ENCODE measurements at regions not wholly inside any gene's neighbourhood (a gene's known extent, or its start where the extent isn't known, plus 50 kb on each side); places are given as distances from the start of the nearest gene placed in this dataset.

DNA sequence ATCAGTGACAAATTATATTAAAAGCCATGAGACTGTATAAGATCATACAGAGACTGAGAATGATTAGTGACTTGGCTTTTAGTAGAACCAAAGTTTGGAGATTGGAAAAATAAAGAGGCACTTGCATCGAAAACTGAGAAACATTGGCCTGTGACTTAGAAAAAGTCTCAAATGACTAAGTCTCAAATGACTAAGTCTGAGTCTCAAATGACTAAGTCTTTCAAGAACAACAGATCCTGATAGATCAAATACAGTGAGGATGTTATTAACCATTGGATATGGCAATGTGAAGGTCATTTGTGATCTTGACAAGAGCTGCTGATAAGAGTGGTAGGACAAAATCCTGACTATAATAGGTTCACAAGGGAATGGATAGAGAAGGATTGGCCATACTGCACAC is 135.5 kb upstream of the FANCL start:
- Mint-ChIP-seq H3K4me1 (no peaks in the 10 kb centered on the region), H3K36me3 (no peaks in the 10 kb centered on the region), H3K27me3 (no peaks in the 10 kb centered on the region), H3K27ac (no peak overlapping the region), H3K9me3 (no peaks in the 10 kb centered on the region), H3K4me3 (no peak overlapping the region)
- no peaks in the 10 kb centered on the region for H3K9me3 ChIP-seq (ENCODE audit: control insufficient read depth in 1 of 2, low read length in 2 of 2)
- H3K4me3 ChIP-seq (ENCODE audit: low read length in 2 of 2) = no peak overlapping the region
- no peaks in the 10 kb centered on the region for H3K27me3 ChIP-seq (ENCODE audit: insufficient read depth, low read length)
- DNase-seq = no peak
- intact Hi-C loops (cut with micrococcal nuclease) = no loop called here
- no peak overlapping the region for H3K27ac ChIP-seq (ENCODE audit: low read depth, low read length)
- no peaks in the 10 kb centered on the region for H3K36me3 ChIP-seq (ENCODE audit: insufficient read depth, low read length)
- ChIA-PET POLR2A (ENCODE audit: partially characterized antibody) (no interaction called here), CTCF (ENCODE audit: partially characterized antibody) (no interaction called here)
- H3K4me1 ChIP-seq (ENCODE audit: insufficient read depth, low read length) = no peaks in the 10 kb centered on the region

DNA sequence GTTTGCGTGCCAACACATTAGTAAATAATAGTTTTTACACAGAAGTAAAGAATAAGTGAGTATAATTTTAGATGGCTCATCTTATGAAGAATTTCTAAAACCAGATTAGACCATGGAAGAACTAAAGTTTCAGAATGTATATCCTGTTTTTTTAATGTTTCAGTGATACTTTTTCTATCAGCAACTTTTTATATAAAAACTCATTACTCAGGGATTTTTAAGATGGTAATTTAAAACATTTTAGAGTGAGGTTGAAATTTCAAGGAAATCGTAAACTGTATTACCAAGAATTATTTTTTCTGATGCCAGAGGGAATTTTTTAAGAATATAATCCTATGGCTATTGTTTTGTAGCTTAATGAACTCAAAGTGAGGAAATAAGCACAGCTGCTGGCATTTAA is 128.5 kb upstream of the FANCL start:
- DNase-seq = no peak
- ChIA-PET POLR2A (ENCODE audit: partially characterized antibody) (no interaction called here), CTCF (ENCODE audit: partially characterized antibody) (no interaction called here)
- intact Hi-C loops (cut with micrococcal nuclease) = no loop called here
- no peaks in the 10 kb centered on the region for H3K27me3 ChIP-seq (ENCODE audit: insufficient read depth, low read length)
- Mint-ChIP-seq H3K4me3 (no peak overlapping the region), H3K4me1 (no peaks in the 10 kb centered on the region), H3K27me3 (peaks cover 0 to 3% of the 10 kb centered on the region in 2 donors), H3K9me3 (no peaks in the 10 kb centered on the region), H3K27ac (no peak overlapping the region), H3K36me3 (no peaks in the 10 kb centered on the region)
- H3K4me3 ChIP-seq (ENCODE audit: low read length in 2 of 2) = no peak overlapping the region
- H3K36me3 ChIP-seq (ENCODE audit: insufficient read depth, low read length) = no peaks in the 10 kb centered on the region
- no peaks in the 10 kb centered on the region for H3K4me1 ChIP-seq (ENCODE audit: insufficient read depth, low read length)
- no peak overlapping the region for H3K27ac ChIP-seq (ENCODE audit: low read depth, low read length)
- H3K9me3 ChIP-seq (ENCODE audit: control insufficient read depth in 1 of 2, low read length in 2 of 2) = no peaks in the 10 kb centered on the region

DNA sequence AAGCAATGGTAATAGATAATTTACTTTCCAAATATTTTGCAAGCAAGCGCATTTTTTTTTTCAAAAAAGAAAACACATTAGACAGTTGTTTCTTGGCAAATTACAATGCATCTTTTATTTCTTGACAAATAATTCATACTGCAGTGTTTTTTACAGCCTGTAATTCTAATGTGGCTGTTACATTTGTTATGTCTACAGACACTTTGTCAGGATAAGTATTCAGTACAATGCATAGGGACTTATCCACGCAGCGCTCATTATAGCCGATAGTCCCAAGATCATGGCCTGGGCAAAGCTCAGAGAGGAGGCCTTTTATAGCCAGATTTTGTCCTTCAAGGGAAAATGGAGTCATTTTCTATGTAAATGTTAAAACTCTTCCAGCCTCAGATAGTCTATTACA is 123.0 kb upstream of the FANCL start:
- DNase-seq = no peak
- H3K4me1 ChIP-seq (ENCODE audit: insufficient read depth, low read length) = no peaks in the 10 kb centered on the region
- Mint-ChIP-seq H3K27ac (no peak overlapping the region), H3K9me3 (no peaks in the 10 kb centered on the region), H3K4me1 (no peaks in the 10 kb centered on the region), H3K4me3 (no peak overlapping the region), H3K36me3 (no peaks in the 10 kb centered on the region), H3K27me3 (peaks cover 6 to 8% of the 10 kb centered on the region in 2 donors)
- no peaks in the 10 kb centered on the region for H3K27me3 ChIP-seq (ENCODE audit: insufficient read depth, low read length)
- intact Hi-C loops (cut with micrococcal nuclease) = no loop called here
- CTCF ChIA-PET (ENCODE audit: partially characterized antibody) = no interaction called here
- no peak overlapping the region for H3K27ac ChIP-seq (ENCODE audit: low read depth, low read length)
- no peaks in the 10 kb centered on the region for H3K36me3 ChIP-seq (ENCODE audit: insufficient read depth, low read length)
- POLR2A ChIA-PET (ENCODE audit: partially characterized antibody) = no interaction called here
- no peak overlapping the region for H3K4me3 ChIP-seq (ENCODE audit: low read length in 2 of 2)
- H3K9me3 ChIP-seq (ENCODE audit: control insufficient read depth in 1 of 2, low read length in 2 of 2) = no peaks in the 10 kb centered on the region

DNA sequence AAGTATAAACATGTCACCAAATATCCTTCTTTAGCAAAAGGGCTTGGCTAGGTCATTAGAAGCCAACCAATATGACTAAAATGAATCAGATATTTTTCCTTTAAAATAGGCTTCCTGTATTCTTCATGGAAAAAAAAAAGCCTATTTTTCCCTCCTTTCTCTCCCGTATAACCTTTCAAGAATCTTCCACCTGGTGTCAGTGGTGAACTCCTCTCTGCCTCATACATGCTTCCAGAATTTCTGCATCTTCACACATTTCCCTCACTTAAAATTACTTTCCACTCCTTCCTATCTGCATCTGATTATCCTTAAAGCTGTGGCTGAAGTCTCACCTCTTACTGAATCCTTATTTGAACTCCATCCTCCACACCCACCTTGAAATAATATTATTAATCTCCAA is 116.9 kb upstream of the FANCL start:
- no peak overlapping the region for H3K4me3 ChIP-seq (ENCODE audit: low read length in 2 of 2)
- no peaks in the 10 kb centered on the region for H3K9me3 ChIP-seq (ENCODE audit: control insufficient read depth in 1 of 2, low read length in 2 of 2)
- Mint-ChIP-seq H3K4me3 (no peak overlapping the region), H3K4me1 (no peaks in the 10 kb centered on the region), H3K9me3 (no peaks in the 10 kb centered on the region), H3K27me3 (peaks cover 5 to 12% of the 10 kb centered on the region in 2 donors), H3K27ac (no peak overlapping the region), H3K36me3 (no peaks in the 10 kb centered on the region)
- DNase-seq = no peak
- ChIA-PET POLR2A (ENCODE audit: partially characterized antibody) (no interaction called here), CTCF (ENCODE audit: partially characterized antibody) (no interaction called here)
- no peaks in the 10 kb centered on the region for H3K4me1 ChIP-seq (ENCODE audit: insufficient read depth, low read length)
- H3K36me3 ChIP-seq (ENCODE audit: insufficient read depth, low read length) = no peaks in the 10 kb centered on the region
- intact Hi-C loops (cut with micrococcal nuclease) = no loop called here
- no peaks in the 10 kb centered on the region for H3K27me3 ChIP-seq (ENCODE audit: insufficient read depth, low read length)
- no peak overlapping the region for H3K27ac ChIP-seq (ENCODE audit: low read depth, low read length)

DNA sequence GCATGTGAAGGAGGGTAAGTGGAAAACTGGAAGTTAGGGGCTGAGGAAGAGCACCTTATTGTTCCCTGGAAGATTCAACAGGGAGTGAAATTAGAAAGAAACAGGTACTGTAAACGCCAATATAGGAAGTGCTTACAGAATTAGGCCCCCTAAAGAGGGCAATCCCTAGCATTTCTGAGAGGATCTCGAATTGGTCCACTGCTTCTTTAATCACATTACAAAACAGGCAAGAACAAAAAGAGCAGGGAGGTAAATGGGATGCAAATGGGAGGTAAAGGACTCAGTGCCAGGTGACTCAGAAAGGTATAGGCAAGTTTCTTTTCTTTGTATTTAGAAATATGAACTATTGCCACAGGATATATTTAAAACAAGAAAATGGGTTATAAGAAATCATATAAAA is 116.4 kb upstream of the FANCL start:
- no peaks in the 10 kb centered on the region for H3K36me3 Mint-ChIP-seq
- Histone ChIP-seq H3K4me1 (ENCODE audit: insufficient read depth, low read length) (no peaks in the 10 kb centered on the region), H3K36me3 (ENCODE audit: insufficient read depth, low read length) (no peaks in the 10 kb centered on the region), H3K27me3 (ENCODE audit: insufficient read depth, low read length) (no peaks in the 10 kb centered on the region), H3K9me3 (ENCODE audit: control insufficient read depth in 1 of 2, low read length in 2 of 2) (no peaks in the 10 kb centered on the region), H3K27ac (ENCODE audit: low read depth, low read length) (no peak overlapping the region), H3K4me3 (ENCODE audit: low read length in 2 of 2) (no peak overlapping the region)
- ChIA-PET POLR2A (ENCODE audit: partially characterized antibody) (no interaction called here), CTCF (ENCODE audit: partially characterized antibody) (no interaction called here)
- no peak overlapping the region for H3K27ac Mint-ChIP-seq
- no peak overlapping the region for H3K4me3 Mint-ChIP-seq
- H3K9me3 Mint-ChIP-seq = no peaks in the 10 kb centered on the region
- H3K4me1 Mint-ChIP-seq = no peaks in the 10 kb centered on the region
- no peak for DNase-seq
- H3K27me3 Mint-ChIP-seq = peaks cover 6% of the 10 kb centered on the region in 2 donors
- intact Hi-C loops (cut with micrococcal nuclease) = no loop called here

DNA sequence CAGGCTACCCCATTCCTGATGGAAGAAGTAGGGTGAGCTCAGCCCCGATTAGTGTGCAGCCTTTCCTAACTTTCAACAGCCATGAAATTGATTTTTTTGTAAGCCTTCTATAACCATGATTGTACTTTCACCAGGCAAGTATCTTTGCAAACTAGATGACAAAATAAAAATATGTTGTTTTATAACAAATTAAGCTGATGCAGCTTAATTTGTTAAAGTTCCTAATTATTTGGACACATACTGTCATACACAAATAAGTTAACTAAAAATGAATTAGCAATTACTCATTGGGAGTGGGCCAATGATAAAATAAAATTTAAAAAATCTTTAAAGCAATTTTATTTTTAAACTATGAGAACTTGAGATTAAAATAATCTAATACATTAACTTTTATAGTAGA is 113.1 kb upstream of the FANCL start:
- Histone ChIP-seq H3K36me3 (ENCODE audit: insufficient read depth, low read length) (no peaks in the 10 kb centered on the region), H3K4me3 (ENCODE audit: low read length in 2 of 2) (no peak overlapping the region), H3K27me3 (ENCODE audit: insufficient read depth, low read length) (no peaks in the 10 kb centered on the region), H3K27ac (ENCODE audit: low read depth, low read length) (no peak overlapping the region), H3K9me3 (ENCODE audit: control insufficient read depth in 1 of 2, low read length in 2 of 2) (no peaks in the 10 kb centered on the region), H3K4me1 (ENCODE audit: insufficient read depth, low read length) (no peaks in the 10 kb centered on the region)
- CTCF ChIA-PET (ENCODE audit: partially characterized antibody) = no interaction called here
- no peak overlapping the region for H3K4me3 Mint-ChIP-seq
- POLR2A ChIA-PET (ENCODE audit: partially characterized antibody) = no interaction called here
- H3K27ac Mint-ChIP-seq = no peak overlapping the region
- H3K27me3 Mint-ChIP-seq = peaks cover 2 to 6% of the 10 kb centered on the region in 2 donors
- peaks cover 0 to 1% (median 0%) of the 10 kb centered on the region in 8 donors for H3K9me3 Mint-ChIP-seq
- DNase-seq = no peak
- intact Hi-C loops (cut with micrococcal nuclease) = no loop called here
- H3K4me1 Mint-ChIP-seq = peaks cover 0 to 3% (median 0%) of the 10 kb centered on the region in 4 donors
- H3K36me3 Mint-ChIP-seq = no peaks in the 10 kb centered on the region

- no peak for DNase-seq
- CTCF ChIA-PET (ENCODE audit: partially characterized antibody) = no interaction called here
- Histone ChIP-seq H3K36me3 (ENCODE audit: insufficient read depth, low read length) (no peaks in the 10 kb centered on the region), H3K9me3 (ENCODE audit: control insufficient read depth in 1 of 2, low read length in 2 of 2) (no peaks in the 10 kb centered on the region), H3K27me3 (ENCODE audit: insufficient read depth, low read length) (no peaks in the 10 kb centered on the region), H3K27ac (ENCODE audit: low read depth, low read length) (no peak overlapping the region), H3K4me3 (ENCODE audit: low read length in 2 of 2) (no peak overlapping the region), H3K4me1 (ENCODE audit: insufficient read depth, low read length) (no peaks in the 10 kb centered on the region)
- Mint-ChIP-seq H3K4me1 (peaks cover 0 to 3% (median 0%) of the 10 kb centered on the region in 4 donors), H3K4me3 (no peak overlapping the region), H3K27me3 (peaks cover 2 to 4% of the 10 kb centered on the region in 2 donors), H3K36me3 (no peaks in the 10 kb centered on the region), H3K27ac (no peak overlapping the region), H3K9me3 (peaks cover 0 to 1% (median 0%) of the 10 kb centered on the region in 8 donors)
- intact Hi-C loops (cut with micrococcal nuclease) = no loop called here
- POLR2A ChIA-PET (ENCODE audit: partially characterized antibody) = no interaction called here
Measured at GRCh38 chr2:58350484-58350883, 109.4 kb upstream of the FANCL start.

- H3K4me1 ChIP-seq (ENCODE audit: insufficient read depth, low read length) = no peaks in the 10 kb centered on the region
- ChIA-PET POLR2A (ENCODE audit: partially characterized antibody) (no interaction called here), CTCF (ENCODE audit: partially characterized antibody) (no interaction called here)
- H3K9me3 Mint-ChIP-seq = peaks cover 0 to 7% (median 2%) of the 10 kb centered on the region in 8 donors
- no peaks in the 10 kb centered on the region for H3K27me3 ChIP-seq (ENCODE audit: insufficient read depth, low read length)
- intact Hi-C loops (cut with micrococcal nuclease) = no loop called here
- no peak overlapping the region for H3K4me3 ChIP-seq (ENCODE audit: low read length in 2 of 2)
- DNase-seq = no peak
- H3K27me3 Mint-ChIP-seq = peaks cover 2 to 4% of the 10 kb centered on the region in 2 donors
- H3K36me3 ChIP-seq (ENCODE audit: insufficient read depth, low read length) = no peaks in the 10 kb centered on the region
- no peak overlapping the region for H3K27ac Mint-ChIP-seq
- peaks cover 0 to 3% (median 0%) of the 10 kb centered on the region in 4 donors for H3K4me1 Mint-ChIP-seq
- no peak overlapping the region for H3K4me3 Mint-ChIP-seq
- no peaks in the 10 kb centered on the region for H3K36me3 Mint-ChIP-seq
- H3K9me3 ChIP-seq (ENCODE audit: control insufficient read depth in 1 of 2, low read length in 2 of 2) = no peaks in the 10 kb centered on the region
- H3K27ac ChIP-seq (ENCODE audit: low read depth, low read length) = no peak overlapping the region
Measured at GRCh38 chr2:58347810-58348209, 106.7 kb upstream of the FANCL start.
